ENCODE measurements at regions not wholly inside any gene's neighbourhood (a gene's known extent, or its start where the extent isn't known, plus 50 kb on each side); places are given as distances from the start of the nearest gene placed in this dataset.

GRCh38 chr12:17609701-17610100, 480.3 kb downstream of the RERGL start:
- ATAC-seq = no peak
- Histone ChIP-seq H3K9me3 (ENCODE audit: control insufficient read depth, insufficient read depth, low read depth, low read length) (no peaks in the 10 kb centered on the region), H3K27me3 (ENCODE audit: control insufficient read depth, insufficient read depth, low read length) (no peaks in the 10 kb centered on the region), H3K27ac (ENCODE audit: low read length) (no peak overlapping the region), H3K4me1 (ENCODE audit: control insufficient read depth, insufficient read depth, low read length) (no peaks in the 10 kb centered on the region), H3K4me3 (ENCODE audit: low read depth in 2 of 2, low read length in 2 of 2) (no peak overlapping the region), H3K36me3 (ENCODE audit: control insufficient read depth, insufficient read depth, low read length) (no peaks in the 10 kb centered on the region)
- intact Hi-C loops (cut with micrococcal nuclease; ENCODE audit: unreplicated experiment) (no loop called here), in situ Hi-C loops (cut with HindIII; ENCODE audit: low pct_unique_long_range_greater_than_20kb, low sequenced_read_pairs) (no loop called here)
- TF ChIP-seq POLR2AphosphoS5 (IDR thresholded peaks at IDR 0.05; ENCODE audit: low read depth, low read length) (no peak), SIN3A (IDR thresholded peaks at IDR 0.05; ENCODE audit: borderline replicate concordance, insufficient read depth, low read depth, low read length) (no peak), TCF7L2 (IDR thresholded peaks at IDR 0.05; ENCODE audit: low read depth, low read length) (no peak), REST (IDR thresholded peaks at IDR 0.05; ENCODE audit: insufficient read depth in 1 of 2, low read depth in 2 of 2, low read length in 1 of 2) (no peak), CTCF (IDR thresholded peaks at IDR 0.05) (no peak)
- no TSS peak for BruUV-seq (replicated peaks)
- no peak for DNase-seq (ENCODE audit: low read depth, low spot score)
- ChIA-PET POLR2A (no interaction called here), CTCF (no interaction called here)

GRCh38 chr12:17609153-17609552, 480.8 kb downstream of the RERGL start:
- TF ChIP-seq TCF7L2 (IDR thresholded peaks at IDR 0.05; ENCODE audit: low read depth, low read length) (no peak), REST (IDR thresholded peaks at IDR 0.05; ENCODE audit: insufficient read depth in 1 of 2, low read depth in 2 of 2, low read length in 1 of 2) (no peak), SIN3A (IDR thresholded peaks at IDR 0.05; ENCODE audit: borderline replicate concordance, insufficient read depth, low read depth, low read length) (no peak), CTCF (IDR thresholded peaks at IDR 0.05) (no peak), POLR2AphosphoS5 (IDR thresholded peaks at IDR 0.05; ENCODE audit: low read depth, low read length) (no peak)
- H3K9me3 ChIP-seq (ENCODE audit: control insufficient read depth, insufficient read depth, low read depth, low read length) = no peaks in the 10 kb centered on the region
- no peak overlapping the region for H3K4me3 ChIP-seq (ENCODE audit: low read depth in 2 of 2, low read length in 2 of 2)
- intact Hi-C loops (cut with micrococcal nuclease; ENCODE audit: unreplicated experiment) (no loop called here), in situ Hi-C loops (cut with HindIII; ENCODE audit: low pct_unique_long_range_greater_than_20kb, low sequenced_read_pairs) (no loop called here)
- no TSS peak for BruUV-seq (replicated peaks)
- no peaks in the 10 kb centered on the region for H3K36me3 ChIP-seq (ENCODE audit: control insufficient read depth, insufficient read depth, low read length)
- ATAC-seq (no peak), DNase-seq (ENCODE audit: low read depth, low spot score) (no peak)
- H3K27ac ChIP-seq (ENCODE audit: low read length) = no peak overlapping the region
- no peaks in the 10 kb centered on the region for H3K4me1 ChIP-seq (ENCODE audit: control insufficient read depth, insufficient read depth, low read length)
- H3K27me3 ChIP-seq (ENCODE audit: control insufficient read depth, insufficient read depth, low read length) = no peaks in the 10 kb centered on the region
- ChIA-PET CTCF (interaction anchor here (0.7 kb wide), 1 partner anchor 383 kb away, joined by 6 read pairs; no protein-coding TSS in a partner anchor), POLR2A (no interaction called here)

Measured in Panc1 (cell line).